HG03457 (cell line): ENCODE measurements at regions not wholly inside any gene's neighbourhood (a gene's known extent, or its start where the extent isn't known, plus 50 kb on each side); places are given as distances from the start of the nearest gene placed in this dataset.

Experiments used
- ATAC-seq: cut with Tn5 transposase; IDR thresholded peaks from one replicate; pipeline ENCODE4 v1.9.1; 2021; ENCODE audit warnings: moderate number of reproducible peaks; ENCODE audit not compliant: unreplicated experiment

DNA sequence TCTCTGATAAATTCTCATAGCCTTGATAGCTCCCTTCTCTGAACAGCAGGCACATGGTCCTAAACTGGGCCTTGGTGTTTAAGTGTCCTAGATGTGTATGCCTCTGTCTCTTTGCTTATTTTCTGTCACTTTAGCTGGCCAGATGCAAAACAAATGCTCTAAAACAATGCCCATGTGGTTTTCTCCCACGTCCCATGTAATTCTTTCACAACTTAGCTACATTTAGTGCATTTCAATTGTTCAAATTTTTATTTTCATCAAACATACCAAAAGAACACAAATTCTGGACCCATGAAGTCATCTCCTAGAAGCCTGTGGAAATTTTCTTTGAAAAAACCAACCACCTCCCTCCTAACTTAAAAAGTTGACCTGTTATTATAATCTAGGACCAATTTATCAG, 491.3 kb upstream of the AGTR1 start:
- ATAC-seq, result no peak

DNA sequence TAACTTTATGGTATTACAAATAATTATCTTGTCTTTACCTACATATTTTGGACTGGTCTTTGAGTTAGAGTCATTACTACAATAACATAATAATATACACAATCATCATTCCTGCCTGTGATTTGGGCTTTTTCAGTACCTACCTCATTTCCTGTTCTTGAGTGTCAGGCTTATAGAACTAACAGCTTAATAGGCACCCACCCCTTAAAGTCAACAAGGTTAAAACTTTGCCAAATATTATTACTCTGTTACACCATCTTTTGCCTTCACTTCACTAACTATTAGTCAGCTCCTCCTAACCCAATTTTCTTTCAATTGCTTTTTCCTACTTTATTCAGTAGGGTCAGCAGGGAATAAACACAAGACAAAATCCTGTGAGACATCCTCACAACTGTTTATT, 488.7 kb upstream of the AGTR1 start:
- ATAC-seq, result no peak

DNA sequence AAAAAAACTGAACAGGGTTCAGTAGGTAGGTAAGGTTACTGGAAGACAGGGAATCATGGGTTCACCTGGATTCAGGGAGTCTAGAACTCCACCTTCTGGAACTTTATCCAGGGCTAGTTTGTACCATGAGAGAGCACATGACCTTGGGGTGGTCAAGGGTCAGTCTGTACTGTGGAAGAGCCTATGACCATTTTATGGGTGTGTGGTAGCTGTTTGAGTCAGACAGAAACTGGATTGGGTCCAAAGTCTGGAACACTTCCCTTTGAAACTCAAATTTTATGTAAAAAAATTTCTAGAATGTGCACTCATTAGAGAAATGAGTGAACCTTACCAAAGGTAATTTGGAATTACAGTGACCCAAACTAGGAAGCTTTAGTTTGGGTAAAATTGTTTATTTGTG, 486.0 kb upstream of the AGTR1 start:
- ATAC-seq, result no peak

DNA sequence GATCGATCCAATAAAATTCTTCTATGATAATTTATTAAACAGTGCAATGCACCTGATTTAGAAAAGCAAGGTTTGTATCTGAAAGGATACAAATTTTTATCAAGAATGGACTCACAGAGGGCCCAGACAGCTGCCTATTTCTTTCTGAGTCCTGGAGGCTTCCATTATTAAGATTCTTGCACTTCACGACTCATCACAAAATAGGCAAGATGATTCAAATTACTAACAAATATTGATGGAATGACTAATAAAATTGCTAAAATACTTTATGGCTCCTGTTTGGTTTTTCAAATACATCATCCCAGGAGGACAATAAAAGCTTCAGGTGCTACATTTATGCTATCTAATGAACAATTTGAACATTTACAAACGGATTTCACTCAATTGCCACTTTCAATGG, 483.0 kb upstream of the AGTR1 start:
- no peak for ATAC-seq

DNA sequence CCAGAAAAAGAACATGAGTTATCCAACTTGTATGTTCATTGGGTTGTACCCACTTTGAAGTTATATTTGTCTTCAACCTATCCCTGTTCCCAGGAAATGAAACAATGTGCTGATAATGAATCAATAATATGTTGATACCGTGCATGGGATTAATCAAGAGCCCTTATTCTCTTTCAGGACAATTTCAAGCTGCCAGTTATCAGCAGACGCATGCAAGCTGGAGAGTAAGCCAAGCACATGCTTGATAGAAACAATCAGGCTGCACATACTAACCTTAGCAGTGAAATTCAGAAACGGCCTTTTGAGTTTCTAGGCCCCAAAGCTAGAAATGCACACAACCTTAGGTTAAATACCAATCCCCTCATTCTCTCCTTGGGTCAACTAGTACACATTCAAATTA, 480.4 kb upstream of the AGTR1 start:
- ATAC-seq, result no peak

DNA sequence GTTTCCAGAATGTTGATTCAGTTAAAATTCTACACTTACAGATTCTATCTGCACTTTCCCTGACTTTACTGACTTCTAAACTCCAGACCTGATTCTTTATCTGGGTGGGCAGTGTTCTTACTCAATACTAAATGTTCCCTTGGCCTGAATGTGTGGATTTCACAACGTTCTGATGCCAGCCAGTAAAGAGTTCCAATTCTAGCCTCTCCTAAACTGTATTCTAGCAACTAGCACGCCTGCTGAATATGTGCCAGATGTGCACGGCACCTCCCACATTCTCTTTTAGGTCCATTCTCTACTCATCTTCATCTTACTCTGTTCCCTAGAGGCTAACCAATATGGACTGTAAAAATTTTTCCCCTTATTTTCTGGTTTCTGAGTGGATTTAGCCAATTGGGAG, 479.5 kb upstream of the AGTR1 start:
- no peak for ATAC-seq

DNA sequence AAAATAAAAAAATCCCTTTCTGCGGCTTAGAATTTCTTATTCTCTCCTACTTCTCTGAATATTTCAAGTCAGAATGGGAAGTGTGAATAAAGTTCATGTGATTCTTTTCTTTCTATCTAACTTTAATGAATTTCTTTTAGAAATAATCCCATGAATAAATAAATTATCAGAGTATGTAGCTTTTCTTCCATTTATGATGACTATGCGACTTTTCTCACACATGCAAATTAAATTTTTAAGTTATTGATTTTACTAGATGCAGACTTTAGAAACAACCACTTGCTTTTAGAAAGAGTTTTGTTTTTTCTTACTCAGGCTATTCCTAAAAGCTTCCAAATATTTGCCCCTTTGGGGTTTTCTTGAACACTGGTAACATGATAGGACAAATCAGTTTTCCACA, 477.7 kb upstream of the AGTR1 start:
- no peak for ATAC-seq

DNA sequence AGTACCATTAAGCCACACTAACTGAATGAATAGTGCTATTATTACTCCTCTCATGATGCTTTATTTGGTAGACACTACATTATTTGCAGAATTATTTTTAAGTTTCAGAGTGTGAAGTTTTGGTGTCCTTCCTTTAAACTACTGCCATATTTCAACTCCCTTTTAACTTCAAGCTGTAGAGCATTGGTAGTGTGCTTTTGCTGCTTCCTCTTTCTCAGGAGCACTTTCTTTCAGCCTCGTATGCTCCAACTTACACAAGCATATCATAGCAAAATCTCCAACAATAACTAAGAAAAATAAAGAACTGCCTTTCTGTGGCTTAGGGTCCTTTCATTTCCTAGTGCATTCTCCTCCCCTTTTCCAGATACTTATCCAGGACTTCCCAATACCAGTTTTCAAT, 476.4 kb upstream of the AGTR1 start:
- ATAC-seq, result no peak

DNA sequence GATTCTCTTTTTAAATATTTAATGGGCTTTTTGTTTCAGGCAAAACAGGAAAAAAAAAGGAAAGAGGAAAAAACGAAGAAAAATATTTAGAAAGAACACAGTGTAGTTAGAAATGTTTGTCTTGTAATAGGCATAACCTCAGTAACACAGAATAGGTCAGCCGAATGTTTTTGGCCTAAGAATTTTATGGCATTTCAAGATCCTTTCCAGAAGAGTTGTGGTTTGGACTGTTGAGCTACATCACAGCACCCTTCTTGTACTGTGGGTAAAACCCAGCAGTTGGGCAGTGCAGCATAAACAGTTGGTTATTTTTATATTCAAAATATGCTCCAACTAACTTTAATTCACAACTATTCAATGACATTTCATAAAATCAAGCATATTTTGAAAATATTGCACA, 474.4 kb upstream of the AGTR1 start:
- ATAC-seq, result no peak

DNA sequence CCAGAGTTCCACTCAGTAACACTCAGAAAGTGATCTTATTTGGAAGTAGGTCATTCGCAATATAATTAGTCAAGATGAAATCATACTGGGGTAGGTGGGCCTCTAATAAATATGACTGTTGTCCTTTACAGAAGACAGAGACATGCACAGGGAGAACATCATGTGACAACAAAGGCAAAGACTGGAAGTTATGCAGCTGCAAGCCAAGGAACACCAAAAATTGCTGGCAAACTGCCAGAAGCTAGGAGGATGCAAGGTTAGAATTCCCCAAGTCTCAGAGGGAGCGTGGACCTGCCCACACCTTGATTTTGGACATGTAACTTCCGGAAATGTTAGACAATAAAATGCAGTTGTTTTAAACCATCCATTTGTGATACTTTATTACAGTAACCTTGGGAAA, 471.5 kb upstream of the AGTR1 start:
- no peak for ATAC-seq

DNA sequence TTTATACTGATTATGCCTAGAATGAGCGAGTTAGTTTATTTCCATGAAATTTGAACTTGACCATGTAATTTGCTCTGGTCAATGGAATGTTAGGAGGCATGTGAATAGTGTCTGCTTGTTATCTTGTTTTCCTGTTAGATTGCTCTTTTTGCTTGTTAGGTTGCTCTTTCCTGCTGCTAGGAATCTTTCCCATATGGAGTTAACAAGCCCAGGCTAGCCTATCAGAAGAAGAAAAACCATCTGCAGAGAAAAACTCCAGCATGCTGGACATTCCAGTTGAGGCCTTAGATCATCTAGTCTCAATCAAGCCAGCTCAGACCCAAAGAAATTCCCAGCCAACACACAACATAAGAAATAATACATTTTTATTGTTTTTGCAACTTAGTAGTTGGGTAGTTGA, 470.2 kb upstream of the AGTR1 start:
- no peak for ATAC-seq

DNA sequence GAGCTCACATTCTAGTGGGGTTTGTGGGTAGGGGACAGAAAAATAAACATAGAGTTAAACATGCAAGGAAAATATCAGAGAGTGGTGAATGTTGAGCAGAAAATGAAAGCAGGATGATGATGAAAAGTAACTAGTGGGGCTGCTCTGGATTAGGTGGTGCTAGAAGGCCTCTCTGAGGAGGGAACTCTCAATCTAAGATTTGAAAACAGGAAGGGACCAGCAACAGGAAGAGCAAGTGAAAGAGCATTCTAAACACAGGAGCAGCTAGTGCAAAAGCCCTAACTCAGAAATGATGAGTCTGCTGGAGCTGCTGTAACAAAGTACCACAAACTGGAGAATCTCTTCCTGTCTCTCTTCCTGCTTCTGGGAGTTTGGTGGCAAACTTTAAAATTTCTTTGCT, 468.6 kb upstream of the AGTR1 start:
- ATAC-seq, result no peak

DNA sequence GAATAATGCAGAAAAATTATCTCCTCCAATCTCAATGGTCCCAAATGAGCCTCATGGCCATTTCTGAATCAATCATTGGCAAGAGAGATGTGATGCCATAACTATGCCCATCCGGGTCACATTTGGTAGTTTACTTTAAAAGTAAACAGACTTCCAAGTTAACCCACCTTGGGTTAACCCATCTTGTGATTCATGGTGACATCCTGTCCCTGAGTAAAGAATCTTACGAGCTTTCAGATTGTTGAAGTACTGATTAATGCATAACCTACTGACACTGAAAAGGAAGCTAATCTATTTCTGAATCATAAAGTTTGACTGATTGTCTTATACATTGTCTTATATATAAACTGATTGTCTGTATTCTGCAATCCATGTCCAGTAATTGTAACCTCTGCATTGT, 467.2 kb upstream of the AGTR1 start:
- ATAC-seq, result no peak

DNA sequence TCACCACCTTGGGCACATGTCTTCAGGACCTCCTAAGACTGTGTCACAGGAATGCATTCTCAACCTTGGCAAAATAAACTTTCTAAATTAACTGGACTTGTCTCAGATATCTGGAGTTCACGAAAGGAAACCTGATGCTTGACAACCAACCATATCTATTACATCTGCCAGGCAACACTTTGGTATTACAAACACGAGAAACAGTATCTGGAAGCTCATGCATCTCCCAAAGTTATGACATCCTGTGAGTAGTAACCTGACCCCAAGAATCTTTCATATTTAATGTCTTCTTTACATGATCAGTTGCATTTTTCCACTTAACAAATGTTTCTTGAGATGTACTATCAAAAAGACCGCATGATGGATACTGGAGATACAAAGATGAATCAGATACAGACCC, 465.3 kb upstream of the AGTR1 start:
- no peak for ATAC-seq

DNA sequence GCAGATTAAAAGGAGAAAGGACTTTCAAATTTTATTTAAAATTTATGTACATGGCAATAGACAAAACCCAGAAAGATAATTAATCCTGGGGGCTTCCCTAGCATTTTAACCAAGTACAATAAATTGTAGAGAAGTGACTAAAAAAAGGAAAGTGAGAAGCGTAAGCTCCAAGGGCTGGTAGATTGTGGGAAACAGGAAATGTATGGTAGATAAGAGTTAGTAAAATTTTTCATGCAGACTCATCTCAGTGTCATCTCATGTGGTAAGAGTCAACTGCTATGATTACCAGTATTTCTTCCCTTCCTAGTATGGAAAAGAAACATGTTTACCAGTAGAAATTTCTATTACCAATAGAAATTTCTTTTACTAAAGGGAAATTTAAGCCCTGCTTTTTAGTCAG, 464.3 kb upstream of the AGTR1 start:
- no peak for ATAC-seq

DNA sequence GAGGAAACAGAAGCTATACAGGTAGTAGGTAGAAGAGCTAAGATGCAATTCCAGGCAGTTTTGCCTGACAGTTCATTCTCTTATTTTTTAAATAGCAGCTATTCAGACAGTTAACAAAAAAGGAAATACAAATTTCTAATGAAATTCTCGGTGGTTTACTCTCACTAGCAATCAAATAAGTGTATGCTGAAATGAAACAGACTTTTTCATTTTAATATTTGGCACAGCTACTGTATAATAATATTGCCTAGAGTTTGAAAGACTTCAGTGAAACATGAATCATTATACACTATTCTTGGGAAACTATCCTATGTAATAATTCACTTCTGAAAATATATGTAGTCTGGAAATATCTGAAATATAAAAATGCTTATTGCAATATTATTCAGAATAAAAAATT, 463.2 kb upstream of the AGTR1 start:
- ATAC-seq, result no peak

DNA sequence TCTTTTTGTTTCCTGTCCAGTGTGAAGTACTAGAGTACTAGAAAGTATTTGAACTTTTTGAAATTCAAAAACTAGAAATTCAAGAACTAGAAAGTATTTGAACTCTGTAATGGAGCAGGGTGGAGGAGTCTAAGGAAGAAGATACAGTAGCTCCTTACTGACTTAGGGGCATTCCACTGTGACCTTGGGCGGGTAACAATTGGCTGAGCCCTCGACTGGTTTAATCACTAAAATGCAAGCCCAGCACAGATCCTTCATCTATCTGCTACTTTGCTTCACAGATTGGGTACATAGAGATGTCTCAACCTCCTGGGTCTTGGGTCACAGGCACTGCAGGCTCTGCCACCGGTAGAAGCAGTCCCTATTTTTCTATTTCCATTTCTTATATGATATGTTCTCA, 462.1 kb upstream of the AGTR1 start:
- ATAC-seq, result no peak

DNA sequence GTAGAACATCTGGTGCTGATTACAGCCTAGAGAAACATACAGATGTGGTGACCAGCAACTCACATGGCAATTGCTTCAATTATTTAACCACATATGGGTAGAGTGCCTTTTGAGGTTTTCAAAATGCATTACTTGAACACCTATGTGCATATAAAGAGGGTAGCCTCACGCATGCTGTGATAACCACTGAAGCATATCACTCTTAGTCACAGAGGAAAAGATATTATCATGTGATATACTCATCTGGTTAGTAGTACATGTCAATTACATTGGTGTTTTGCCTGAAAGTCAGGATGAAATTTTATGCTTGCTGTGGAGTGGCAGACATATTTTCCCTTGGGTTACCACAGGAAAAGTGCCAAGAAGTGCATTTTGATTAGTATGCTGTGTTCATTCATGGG, 459.3 kb upstream of the AGTR1 start:
- no peak for ATAC-seq

DNA sequence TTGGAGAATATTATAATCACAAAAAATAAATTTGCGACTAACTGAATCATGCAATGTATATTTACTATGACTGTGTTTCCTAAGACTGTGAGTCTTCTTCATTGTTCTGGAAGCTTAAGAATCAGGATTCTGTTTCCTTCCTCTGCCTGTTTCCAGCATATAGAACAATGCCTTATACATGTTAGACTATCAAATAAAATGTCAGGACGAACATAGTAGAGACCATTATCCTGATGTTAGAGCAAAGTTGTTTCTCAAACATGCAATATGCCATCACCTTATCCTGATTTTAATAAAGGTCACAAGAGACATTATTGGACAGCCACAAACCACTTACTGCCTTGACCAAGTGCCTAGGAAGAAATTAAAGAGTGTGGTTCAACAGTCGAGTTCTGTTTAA, 457.4 kb upstream of the AGTR1 start:
- no peak for ATAC-seq

DNA sequence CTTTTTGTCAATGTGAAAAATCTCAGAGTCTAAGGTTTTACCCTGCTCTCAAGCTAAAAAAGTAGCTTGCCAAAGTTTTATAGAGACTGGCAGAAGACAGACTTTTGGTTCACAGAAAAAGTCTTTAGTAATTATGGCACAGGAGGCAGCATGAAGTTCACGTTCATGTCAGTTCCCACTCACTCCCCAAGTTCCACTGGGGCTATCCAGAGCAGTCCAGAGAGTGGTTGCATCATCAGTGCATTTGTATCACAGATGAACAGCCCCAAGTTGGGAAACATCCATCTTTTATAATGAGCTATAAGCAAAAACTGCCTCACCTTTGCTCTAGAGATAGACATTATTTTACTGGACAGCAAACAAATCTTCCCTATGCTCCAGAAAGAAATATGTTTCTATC, 454.1 kb upstream of the AGTR1 start:
- no peak for ATAC-seq

DNA sequence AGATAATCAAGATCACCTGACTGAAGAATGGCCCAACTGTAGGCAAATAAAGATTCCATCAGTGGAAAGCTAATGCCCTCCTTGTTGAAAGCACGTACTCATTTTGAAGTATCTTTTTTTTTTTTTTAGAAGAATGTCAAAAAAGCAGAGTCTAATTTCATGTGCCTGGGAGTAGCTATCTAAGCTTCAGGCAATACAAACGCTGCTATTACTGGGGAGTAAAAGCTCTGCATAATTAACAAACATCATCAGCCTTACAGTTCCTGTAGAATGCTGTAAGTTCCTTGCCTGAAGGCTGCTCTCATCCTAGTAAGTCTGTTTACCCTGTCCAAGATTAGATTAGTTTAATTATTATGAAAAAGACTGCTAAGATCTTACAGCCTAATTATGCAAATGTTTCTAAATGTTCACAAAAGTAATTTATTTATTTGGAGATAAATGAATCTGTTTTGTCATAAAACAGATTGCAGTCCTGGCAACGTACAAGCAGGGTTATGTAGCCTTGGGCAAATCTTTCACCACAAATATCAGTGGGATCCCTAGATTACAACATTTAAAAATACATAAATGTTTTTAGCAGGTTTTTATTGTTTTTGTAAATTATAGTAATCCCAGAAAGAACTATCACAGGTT, 451.3 kb upstream of the AGTR1 start:
- ATAC-seq, result no peak

DNA sequence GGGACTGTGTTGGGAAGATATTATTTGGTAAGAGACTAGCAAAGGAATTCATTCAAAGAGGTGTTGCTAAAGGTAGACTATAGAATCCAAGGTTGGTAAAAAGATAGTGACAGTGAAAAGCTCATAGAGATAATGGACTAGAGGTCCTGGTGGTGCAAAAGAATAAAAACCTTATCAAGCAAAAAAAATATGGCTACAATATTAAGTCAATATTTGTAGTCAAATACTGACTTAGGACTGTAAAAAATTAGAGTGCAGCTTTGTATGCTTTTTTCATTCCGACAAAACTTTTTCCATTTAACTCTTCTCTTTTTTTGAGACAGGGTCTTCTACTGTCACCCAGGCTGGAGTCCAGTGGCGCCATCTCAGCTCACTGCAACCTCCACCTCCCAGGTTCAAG, 444.0 kb upstream of the AGTR1 start:
- no peak for ATAC-seq

DNA sequence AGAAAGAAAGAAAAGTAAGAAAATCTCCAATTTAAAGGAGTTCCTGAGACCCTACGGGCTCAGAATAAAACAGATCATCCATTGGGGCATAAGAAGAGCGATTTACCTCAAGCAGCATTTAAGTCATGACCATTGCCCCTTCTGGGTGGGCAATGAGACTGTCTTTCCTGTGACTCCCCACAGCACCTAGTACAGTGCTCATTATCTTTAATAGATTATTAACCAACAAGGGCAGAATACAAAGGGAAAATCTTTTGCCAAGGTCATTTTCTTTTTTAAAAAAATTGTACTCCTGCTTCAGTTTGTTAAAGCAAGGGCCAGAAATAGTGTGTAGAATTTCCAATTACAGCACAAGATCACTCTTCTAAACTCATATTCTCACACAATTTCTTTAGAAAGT, 443.3 kb upstream of the AGTR1 start:
- ATAC-seq, result no peak
